GM12872 (cell line): ENCODE measurements at regions not wholly inside any gene's neighbourhood (a gene's known extent, or its start where the extent isn't known, plus 50 kb on each side); places are given as distances from the start of the nearest gene placed in this dataset.

Experiments
- CTCF ChIP-seq: IDR thresholded peaks from 3 replicates; pipeline ENCODE4 v1.5.1; 2011; ENCODE audit warnings: low read depth, mild to moderate bottlenecking, low read length, moderate library complexity; ENCODE audit not compliant: insufficient read depth

- no peak for TF ChIP-seq CTCF
Observed at GRCh38 chr4:163709601-163710000, 215.1 kb downstream of the TMA16 start.

GRCh38 chr4:163710158-163710557, 215.7 kb downstream of the TMA16 start:
- no peak for TF ChIP-seq CTCF

GRCh38 chr4:163726641-163727040, 232.2 kb downstream of the TMA16 start:
- no peak for TF ChIP-seq CTCF

GRCh38 chr4:163731071-163731470, 236.6 kb downstream of the TMA16 start:
- no peak for TF ChIP-seq CTCF

- TF ChIP-seq CTCF: no peak
Observed at GRCh38 chr4:163732473-163732872, 238.0 kb downstream of the TMA16 start.

- TF ChIP-seq CTCF: no peak
Observed at GRCh38 chr4:163736876-163737275, 242.4 kb downstream of the TMA16 start.

GRCh38 chr4:163738521-163738920, 244.0 kb downstream of the TMA16 start:
- no peak for TF ChIP-seq CTCF

- no peak for TF ChIP-seq CTCF
Observed at GRCh38 chr4:163744861-163745260, 250.4 kb downstream of the TMA16 start.
